CD4-positive, CD25-positive, alpha-beta regulatory T cell (primary cell): ENCODE measurements at regions not wholly inside any gene's neighbourhood (a gene's known extent, or its start where the extent isn't known, plus 50 kb on each side); places are given as distances from the start of the nearest gene placed in this dataset.

Experiments used
- ATAC-seq, 2 donors: fragments of 150-1000 bp; cut with Tn5 transposase; one replicate each; pipeline ENCODE4 v1.10.0; 2021; ENCODE audit warnings: low read depth in 2 of 2, moderate number of reproducible peaks in 2 of 2, moderate library complexity in 1 of 2
- DNase-seq, 3 donors: peaks; one replicate each; pipeline versions ENCODE4 v3.0.0 to v3.0.0-alpha.2; 2012 to 2022; ENCODE audit warnings: mixed read lengths in 1 of 3
- H3K27ac ChIP-seq: one replicate; pipeline ENCODE4 v1.7.0; 2013; ENCODE audit warnings: mild to moderate bottlenecking, low read length; ENCODE audit not compliant: insufficient read depth, poor library complexity, severe bottlenecking
- H3K27me3 ChIP-seq: one replicate; pipeline ENCODE4 v1.7.0; 2013; ENCODE audit warnings: low read length; ENCODE audit not compliant: control insufficient read depth, insufficient read depth
- H3K36me3 ChIP-seq: one replicate; pipeline ENCODE4 v1.7.0; 2013; ENCODE audit warnings: mild to moderate bottlenecking, low read length, moderate library complexity; ENCODE audit not compliant: control insufficient read depth, insufficient read depth
- H3K4me1 ChIP-seq: 2 replicates; pipeline ENCODE4 v1.7.0; 2013; ENCODE audit warnings: mild to moderate bottlenecking, low read length; ENCODE audit not compliant: insufficient read depth, control insufficient read depth, poor library complexity, severe bottlenecking
- H3K4me3 ChIP-seq: one replicate; pipeline ENCODE4 v1.7.0; 2013; ENCODE audit warnings: low read depth, mild to moderate bottlenecking, low read length, moderate library complexity
- H3K9me3 ChIP-seq, 2 experiments: 1 replicate in 1 of 2; 2 replicates in 1 of 2; pipeline ENCODE4 v1.7.0; 2013; ENCODE audit warnings: low read length in 2 of 2, mild to moderate bottlenecking in 1 of 2, moderate library complexity in 1 of 2; ENCODE audit not compliant: control insufficient read depth in 2 of 2
- H3K27ac Mint-ChIP-seq, 3 donors: one replicate each; pipeline ENCODE4 v1.8.0; 2020 to 2022; ENCODE audit warnings: mild to moderate bottlenecking in 3 of 3, mixed read lengths in 3 of 3, moderate library complexity in 2 of 3
- H3K27me3 Mint-ChIP-seq: one replicate; pipeline ENCODE4 v1.8.0; 2022; ENCODE audit warnings: mild to moderate bottlenecking, mixed read lengths
- H3K36me3 Mint-ChIP-seq: one replicate; pipeline ENCODE4 v1.8.0; 2020; ENCODE audit warnings: mixed read lengths
- H3K4me1 Mint-ChIP-seq, 4 donors: one replicate each; pipeline ENCODE4 v1.8.0; 2020 to 2022; ENCODE audit warnings: mixed read lengths in 4 of 4, mild to moderate bottlenecking in 1 of 4
- H3K4me3 Mint-ChIP-seq, 4 donors: one replicate each; pipeline ENCODE4 v1.8.0; 2020 to 2022; ENCODE audit warnings: mild to moderate bottlenecking in 4 of 4, mixed read lengths in 4 of 4, moderate library complexity in 3 of 4
- H3K9me3 Mint-ChIP-seq, 7 donors: one replicate each; pipeline ENCODE4 v1.8.0; 2020 to 2022; ENCODE audit warnings: mixed read lengths in 7 of 7, mild to moderate bottlenecking in 3 of 7, moderate library complexity in 2 of 7

GRCh38 chr6:1139155-1139890 is 172.6 kb upstream of the FOXQ1 start:
- Mint-ChIP-seq H3K4me3 (no peak overlapping the region), H3K27ac (no peak overlapping the region), H3K9me3 (peaks cover 0 to 5% (median 0%) of the 10 kb centered on the region in 7 donors), H3K27me3 (peaks cover 9% of the 10 kb centered on the region), H3K4me1 (no peaks in the 10 kb centered on the region), H3K36me3 (no peaks in the 10 kb centered on the region)
- H3K9me3 ChIP-seq, result no peaks in the 10 kb centered on the region
- H3K4me3 ChIP-seq, result no peak overlapping the region
- no peaks in the 10 kb centered on the region for H3K36me3 ChIP-seq
- DNase-seq, result no peak
- no peaks in the 10 kb centered on the region for H3K27me3 ChIP-seq
- no peak overlapping the region for H3K27ac ChIP-seq
- no peaks in the 10 kb centered on the region for H3K4me1 ChIP-seq
- no peak for ATAC-seq

- H3K36me3 Mint-ChIP-seq, result no peaks in the 10 kb centered on the region
- no peak overlapping the region for H3K27ac Mint-ChIP-seq
- Histone ChIP-seq H3K4me1 (no peaks in the 10 kb centered on the region), H3K27me3 (no peaks in the 10 kb centered on the region), H3K9me3 (no peaks in the 10 kb centered on the region), H3K27ac (no peak overlapping the region), H3K4me3 (no peak overlapping the region), H3K36me3 (no peaks in the 10 kb centered on the region)
- peaks cover 9% of the 10 kb centered on the region for H3K27me3 Mint-ChIP-seq
- no peak for DNase-seq
- H3K4me3 Mint-ChIP-seq, result no peak overlapping the region
- H3K4me1 Mint-ChIP-seq, result no peaks in the 10 kb centered on the region
- peaks cover 0 to 5% (median 0%) of the 10 kb centered on the region in 7 donors for H3K9me3 Mint-ChIP-seq
- no peak for ATAC-seq
Observed at GRCh38 chr6:1137849-1138248, 174.0 kb upstream of the FOXQ1 start.

- H3K4me1 Mint-ChIP-seq, result no peaks in the 10 kb centered on the region
- no peaks in the 10 kb centered on the region for H3K9me3 ChIP-seq
- no peaks in the 10 kb centered on the region for H3K36me3 Mint-ChIP-seq
- H3K36me3 ChIP-seq, result no peaks in the 10 kb centered on the region
- ATAC-seq (no peak), DNase-seq (no peak)
- H3K27ac ChIP-seq, result no peak overlapping the region
- peaks cover 0 to 5% (median 0%) of the 10 kb centered on the region in 7 donors for H3K9me3 Mint-ChIP-seq
- H3K4me1 ChIP-seq, result no peaks in the 10 kb centered on the region
- H3K4me3 ChIP-seq, result no peak overlapping the region
- H3K27ac Mint-ChIP-seq, result no peak overlapping the region
- peaks cover 14% of the 10 kb centered on the region for H3K27me3 Mint-ChIP-seq
- no peaks in the 10 kb centered on the region for H3K27me3 ChIP-seq
- no peak overlapping the region for H3K4me3 Mint-ChIP-seq
Observed at GRCh38 chr6:1136827-1137226, 175.1 kb upstream of the FOXQ1 start.

- Histone ChIP-seq H3K4me3 (no peak overlapping the region), H3K27me3 (no peaks in the 10 kb centered on the region), H3K36me3 (no peaks in the 10 kb centered on the region), H3K4me1 (no peaks in the 10 kb centered on the region), H3K9me3 (no peaks in the 10 kb centered on the region), H3K27ac (no peak overlapping the region)
- DNase-seq (no peak), ATAC-seq (no peak)
- H3K36me3 Mint-ChIP-seq, result no peaks in the 10 kb centered on the region
- H3K9me3 Mint-ChIP-seq, result peaks cover 0 to 5% (median 0%) of the 10 kb centered on the region in 7 donors
- H3K4me1 Mint-ChIP-seq, result no peaks in the 10 kb centered on the region
- no peak overlapping the region for H3K4me3 Mint-ChIP-seq
- peaks cover 14% of the 10 kb centered on the region for H3K27me3 Mint-ChIP-seq
- no peak overlapping the region for H3K27ac Mint-ChIP-seq
Observed at GRCh38 chr6:1136415-1136774, 175.5 kb upstream of the FOXQ1 start.

- Mint-ChIP-seq H3K27me3 (peaks cover 13% of the 10 kb centered on the region), H3K9me3 (peaks cover 0 to 5% (median 0%) of the 10 kb centered on the region in 7 donors), H3K4me3 (no peak overlapping the region), H3K4me1 (no peaks in the 10 kb centered on the region), H3K36me3 (no peaks in the 10 kb centered on the region), H3K27ac (no peak overlapping the region)
- Histone ChIP-seq H3K4me3 (no peak overlapping the region), H3K4me1 (no peaks in the 10 kb centered on the region), H3K27me3 (no peaks in the 10 kb centered on the region), H3K9me3 (no peaks in the 10 kb centered on the region), H3K27ac (no peak overlapping the region), H3K36me3 (no peaks in the 10 kb centered on the region)
- DNase-seq, result no peak
- ATAC-seq, result no peak
Observed at GRCh38 chr6:1135726-1136414, 176.0 kb upstream of the FOXQ1 start.

- no peak overlapping the region for H3K27ac Mint-ChIP-seq
- H3K27ac ChIP-seq, result no peak overlapping the region
- H3K9me3 Mint-ChIP-seq, result peaks cover 0 to 2% (median 0%) of the 10 kb centered on the region in 7 donors
- H3K27me3 Mint-ChIP-seq, result peaks cover 7% of the 10 kb centered on the region
- no peak overlapping the region for H3K4me3 ChIP-seq
- no peaks in the 10 kb centered on the region for H3K4me1 ChIP-seq
- no peaks in the 10 kb centered on the region for H3K27me3 ChIP-seq
- ATAC-seq (no peak), DNase-seq (no peak)
- H3K9me3 ChIP-seq, result no peaks in the 10 kb centered on the region
- peaks cover 0 to 4% (median under 1%) of the 10 kb centered on the region in 4 donors for H3K4me1 Mint-ChIP-seq
- no peak overlapping the region for H3K4me3 Mint-ChIP-seq
- H3K36me3 ChIP-seq, result no peaks in the 10 kb centered on the region
- no peaks in the 10 kb centered on the region for H3K36me3 Mint-ChIP-seq
Observed at GRCh38 chr6:1131285-1132079, 180.4 kb upstream of the FOXQ1 start.

- H3K4me3 ChIP-seq, result no peak overlapping the region
- H3K27ac ChIP-seq, result no peak overlapping the region
- no peaks in the 10 kb centered on the region for H3K27me3 ChIP-seq
- H3K4me3 Mint-ChIP-seq, result no peak overlapping the region
- peaks cover 0 to 4% (median under 1%) of the 10 kb centered on the region in 4 donors for H3K4me1 Mint-ChIP-seq
- no peaks in the 10 kb centered on the region for H3K9me3 ChIP-seq
- H3K9me3 Mint-ChIP-seq, result peaks cover 0 to 2% (median 0%) of the 10 kb centered on the region in 7 donors
- peaks cover 7% of the 10 kb centered on the region for H3K27me3 Mint-ChIP-seq
- no peaks in the 10 kb centered on the region for H3K36me3 ChIP-seq
- H3K4me1 ChIP-seq, result no peaks in the 10 kb centered on the region
- DNase-seq (no peak), ATAC-seq (no peak)
- H3K36me3 Mint-ChIP-seq, result no peaks in the 10 kb centered on the region
- H3K27ac Mint-ChIP-seq, result no peak overlapping the region
Observed at GRCh38 chr6:1130709-1131108, 181.2 kb upstream of the FOXQ1 start.
